ENCODE measurements at regions not wholly inside any gene's neighbourhood (a gene's known extent, or its start where the extent isn't known, plus 50 kb on each side); places are given as distances from the start of the nearest gene placed in this dataset.
A peak's percentile ranks its signal among the peaks of the same experiment; 100 is the strongest.

DNA sequence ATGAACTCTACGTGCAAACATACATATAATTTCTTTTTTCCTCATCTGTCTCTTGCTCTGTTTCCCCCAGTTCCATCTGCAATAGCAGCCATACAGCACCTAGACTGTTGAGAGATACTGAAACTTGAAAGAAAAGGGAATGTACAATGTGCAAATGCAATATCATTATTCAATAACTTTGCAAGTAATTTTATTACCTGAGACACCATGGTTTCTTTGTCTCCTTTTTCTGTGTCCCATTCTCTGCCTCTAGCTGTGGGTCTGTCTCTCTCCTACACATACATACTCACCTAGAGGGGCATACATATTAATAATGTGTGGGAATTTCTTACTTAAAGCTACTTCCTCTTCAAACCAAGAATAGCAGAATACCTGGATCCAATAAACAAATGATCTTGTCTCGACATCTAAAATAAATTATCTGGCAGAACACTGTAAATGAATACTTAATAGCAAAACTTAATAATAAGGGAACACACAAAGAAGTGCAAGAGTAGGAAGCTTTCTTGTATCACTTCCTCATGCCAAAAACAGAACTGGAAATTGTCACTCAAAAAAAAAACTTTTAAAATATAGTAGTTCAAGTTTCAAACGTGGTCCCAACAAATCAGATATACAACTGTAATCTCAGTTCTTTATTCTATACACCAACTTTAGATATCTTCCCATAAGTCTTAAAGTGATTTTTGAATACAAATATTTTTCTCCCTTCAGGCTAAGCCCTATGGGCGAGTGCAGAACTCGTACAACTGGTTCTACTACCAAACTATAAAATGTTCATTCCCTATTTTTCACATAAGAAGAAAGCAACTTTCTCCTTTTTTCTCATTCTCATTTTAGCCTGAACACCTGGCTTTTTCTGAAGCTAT lies 194.6 kb downstream of the NRIP1 start:
- FAIRE-seq: no peak

DNA sequence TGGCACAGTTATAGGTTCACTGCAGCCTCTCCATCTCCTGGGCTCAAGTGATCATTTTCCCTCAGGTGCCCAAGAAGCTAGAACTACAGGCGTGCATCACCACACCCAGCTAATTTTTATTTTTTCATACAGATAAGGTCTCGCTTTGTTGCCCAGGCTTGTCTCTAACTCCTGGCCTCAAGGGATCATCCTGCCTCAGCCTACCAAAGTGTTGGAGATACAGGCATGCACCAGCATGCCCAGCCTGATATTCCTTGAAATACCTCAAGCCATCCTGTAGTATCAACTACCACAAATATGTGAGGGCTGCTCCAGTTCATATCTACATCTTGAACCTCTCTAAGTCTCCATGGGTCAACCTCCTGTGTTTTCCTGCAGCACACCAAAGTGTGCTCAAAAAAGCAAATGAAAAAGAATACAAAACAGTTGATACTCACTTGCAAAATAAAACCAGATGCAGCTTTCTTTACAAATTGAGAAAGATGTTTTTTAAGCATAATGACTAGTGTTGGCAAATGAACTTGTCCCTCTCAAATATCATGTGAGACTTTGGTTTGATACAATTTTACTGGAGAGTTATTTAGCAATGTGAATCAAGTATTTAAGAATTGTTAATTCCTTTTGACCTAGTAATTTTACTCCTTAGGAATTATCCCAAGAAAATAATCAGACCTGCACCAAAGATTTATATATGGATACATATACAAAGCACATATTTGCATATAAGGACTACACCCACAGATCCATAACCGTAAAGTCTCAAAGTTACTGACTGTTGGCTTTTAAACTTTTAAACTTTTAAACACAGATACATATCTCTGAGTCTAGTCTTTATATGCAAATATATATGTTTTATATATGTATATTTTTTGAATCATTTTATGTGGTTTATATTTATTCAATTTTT lies 197.7 kb downstream of the NRIP1 start:
- no peak for FAIRE-seq

DNA sequence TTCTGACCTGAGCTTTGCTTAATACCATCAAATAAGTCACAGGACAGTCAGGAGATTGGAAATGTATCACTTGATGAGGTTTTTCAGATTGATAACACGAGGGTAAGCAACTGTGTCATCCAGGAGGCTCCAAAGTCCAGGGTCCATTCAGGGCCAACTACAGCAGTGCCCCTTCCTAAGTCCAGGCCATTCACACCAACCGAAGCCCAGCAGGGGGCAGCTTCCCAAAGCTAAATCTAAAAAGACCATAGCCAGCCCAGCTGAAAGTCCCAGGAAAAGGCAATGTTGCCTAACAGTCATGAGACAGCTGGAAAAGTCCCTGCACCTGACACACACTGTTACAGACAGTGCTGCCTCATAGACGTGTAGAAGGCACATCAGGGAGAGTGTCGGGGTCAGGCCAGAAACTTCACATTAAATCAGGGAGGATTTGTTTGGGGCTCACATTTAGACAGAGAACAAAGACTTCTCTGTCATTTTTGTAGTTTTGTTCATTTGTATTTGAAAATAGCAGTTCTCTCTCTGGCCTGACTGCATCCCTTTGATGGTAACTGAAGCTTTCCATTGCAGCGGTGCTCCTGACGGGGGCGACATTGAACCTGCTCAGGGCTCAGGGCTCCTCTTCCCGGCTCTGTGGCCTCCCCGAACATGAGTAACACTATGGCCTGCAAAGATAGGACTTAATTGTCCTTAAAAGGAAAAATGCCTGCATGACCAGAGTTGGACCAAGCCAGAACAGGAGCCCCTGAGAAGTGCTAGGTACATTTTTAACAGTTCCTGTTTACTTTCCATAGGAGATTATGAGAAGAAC lies 200.4 kb downstream of the NRIP1 start:
- no peak for FAIRE-seq

DNA sequence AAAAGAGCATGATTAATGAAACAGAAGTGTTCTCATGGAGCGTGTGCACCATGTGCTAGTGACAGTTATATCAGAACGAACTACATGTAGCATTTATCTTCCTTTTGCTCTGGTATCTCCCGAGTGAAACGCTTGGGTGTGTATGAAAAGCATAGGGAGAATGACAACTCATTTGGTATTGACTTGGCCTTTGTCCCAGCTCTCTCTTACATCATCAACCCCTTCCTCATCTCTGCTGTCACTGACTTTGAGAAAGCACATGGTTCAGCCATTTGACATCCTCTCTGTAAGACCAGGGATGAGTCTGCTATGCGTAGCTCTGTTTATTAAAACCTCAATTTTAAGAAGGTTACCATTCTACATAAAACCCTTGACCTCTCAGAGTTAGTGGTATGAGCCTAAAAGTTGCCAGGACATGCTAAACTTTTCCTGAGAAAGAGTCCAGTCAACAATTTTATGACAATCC lies 201.0 kb downstream of the NRIP1 start:
- FAIRE-seq: no peak

DNA sequence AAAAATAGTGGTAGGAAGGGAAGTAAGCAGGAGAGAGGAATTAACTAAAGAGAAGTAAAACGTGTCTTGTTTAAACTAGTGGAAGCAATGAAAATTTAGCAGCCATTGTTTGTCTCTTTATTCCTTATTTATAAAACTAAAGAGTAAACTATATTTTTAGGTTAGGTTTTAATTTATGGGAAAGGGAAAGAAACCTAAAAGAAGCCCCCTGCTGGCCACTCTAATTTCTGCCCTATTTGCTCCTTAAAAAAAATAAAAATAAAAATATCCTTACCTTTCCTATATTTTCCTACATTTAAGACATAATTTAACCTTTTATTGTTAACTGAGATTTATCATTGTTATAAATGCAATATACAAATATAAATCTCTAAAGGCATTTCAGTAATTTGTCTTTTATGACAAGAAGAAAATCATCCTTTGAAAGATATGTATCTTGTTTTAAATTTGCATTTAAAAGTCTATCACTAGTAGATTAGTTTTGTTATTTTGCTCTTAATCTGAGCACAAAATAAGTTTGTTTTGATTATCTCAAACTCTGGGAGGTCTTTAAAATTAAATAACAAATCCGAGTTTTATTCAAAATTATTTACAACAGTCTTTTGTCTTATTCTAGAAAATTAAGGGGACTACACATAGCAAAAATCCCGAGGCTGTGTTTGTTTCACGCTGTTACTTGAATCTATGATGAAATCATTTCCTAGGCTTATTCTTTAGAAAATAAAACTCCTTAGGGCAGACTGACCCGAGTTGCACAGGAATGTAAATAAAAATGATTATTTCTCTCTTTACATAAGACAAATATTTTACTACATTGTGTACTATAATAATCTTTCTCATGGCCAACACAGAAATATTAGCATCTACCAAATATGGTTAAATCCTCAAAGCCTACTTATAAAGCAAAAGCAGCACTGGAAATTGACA lies 201.7 kb downstream of the NRIP1 start:
- peak; percentile 84 for FAIRE-seq

DNA sequence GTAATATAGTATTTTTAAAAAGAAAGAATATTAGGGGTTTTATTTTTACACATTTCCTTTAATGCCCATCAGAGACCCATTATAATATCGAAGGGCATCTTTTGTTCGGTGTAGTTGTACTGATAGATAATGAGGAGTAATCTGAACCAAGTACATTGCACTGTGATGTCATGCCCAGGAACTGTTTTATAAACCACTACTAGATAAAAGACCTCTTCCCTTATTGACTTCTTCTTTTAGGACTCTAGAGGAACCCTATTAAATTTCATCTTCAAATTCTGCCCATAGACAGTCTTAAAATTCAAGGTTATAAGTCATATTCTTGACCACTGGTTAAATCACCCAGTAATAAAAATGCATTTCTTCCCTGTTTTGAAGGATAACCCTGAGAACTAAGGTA lies 206.5 kb downstream of the NRIP1 start:
- no peak for FAIRE-seq

DNA sequence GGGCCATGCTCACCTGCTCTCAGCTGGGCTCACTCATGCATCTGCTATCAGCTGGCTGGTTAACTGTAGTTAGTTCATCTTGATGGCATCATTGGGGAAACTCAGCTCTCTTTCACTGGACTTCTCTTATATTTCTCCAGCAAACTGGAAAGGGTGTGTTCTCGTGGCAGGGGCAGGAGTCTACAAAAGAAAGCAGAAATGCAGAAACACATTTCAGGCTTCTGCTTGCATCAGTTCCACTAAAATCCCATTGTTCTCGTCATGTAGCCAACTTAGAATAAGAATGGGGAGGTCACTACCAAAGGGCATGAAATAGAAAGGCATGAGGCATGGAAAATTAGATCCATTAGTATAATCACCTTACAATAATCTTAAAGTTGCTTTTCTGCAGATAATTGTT lies 207.3 kb downstream of the NRIP1 start:
- FAIRE-seq: no peak

DNA sequence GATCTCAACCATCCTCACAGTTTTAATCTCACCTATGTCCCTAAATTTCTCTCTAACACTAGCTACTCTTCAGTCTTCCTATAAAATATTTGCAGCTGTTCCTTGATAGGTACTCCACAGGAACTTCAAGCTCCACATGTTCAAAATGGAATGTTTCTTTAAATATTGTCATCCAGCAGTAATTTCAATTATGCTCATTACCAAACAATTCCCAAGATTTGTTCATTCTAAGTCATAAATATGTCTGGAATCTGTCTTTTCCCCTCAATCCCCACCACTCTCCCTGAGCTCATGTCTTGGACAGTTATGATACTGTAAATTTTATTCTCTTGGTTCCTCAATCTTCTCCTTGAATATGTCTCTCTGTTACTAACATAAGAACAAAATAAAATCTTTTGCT lies 214.4 kb downstream of the NRIP1 start:
- FAIRE-seq: no peak

DNA sequence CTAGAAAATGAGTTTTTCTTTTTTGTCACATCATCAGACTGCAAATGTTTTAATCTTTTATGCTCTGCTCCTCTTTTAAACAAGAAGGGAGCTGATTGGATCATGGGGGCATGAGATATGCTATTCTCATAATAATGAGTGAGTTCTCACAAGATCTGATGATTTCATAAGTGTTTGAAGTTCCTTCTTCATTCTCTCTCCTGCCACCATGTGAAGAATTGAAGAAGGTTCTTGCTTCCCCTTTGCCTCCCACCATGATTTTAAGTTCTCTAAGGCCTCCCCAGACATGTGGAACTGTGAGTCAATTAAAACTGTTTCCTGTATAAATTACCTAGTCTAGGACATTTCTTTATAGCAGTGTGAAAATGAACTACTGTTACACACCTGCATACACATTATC lies 218.2 kb downstream of the NRIP1 start:
- FAIRE-seq: no peak

DNA sequence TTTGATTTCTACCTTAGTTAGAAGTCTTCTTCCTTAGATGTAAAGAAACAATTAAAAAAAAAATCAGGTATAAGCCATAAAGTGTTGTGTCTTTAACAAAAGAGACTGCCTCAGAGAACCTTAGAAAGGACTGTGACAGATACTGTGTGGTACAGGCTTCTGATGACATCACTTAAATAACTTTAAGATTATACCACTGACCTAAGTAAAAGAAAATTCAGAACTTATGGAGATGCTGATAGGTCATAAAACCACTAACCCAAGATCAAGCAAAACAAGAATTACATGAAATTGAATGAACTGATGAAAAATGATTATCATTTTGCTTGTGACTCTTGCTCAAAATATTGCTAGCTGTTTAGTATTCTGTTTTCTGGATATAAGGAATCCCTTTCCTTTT lies 220.8 kb downstream of the NRIP1 start:
- no peak for FAIRE-seq

DNA sequence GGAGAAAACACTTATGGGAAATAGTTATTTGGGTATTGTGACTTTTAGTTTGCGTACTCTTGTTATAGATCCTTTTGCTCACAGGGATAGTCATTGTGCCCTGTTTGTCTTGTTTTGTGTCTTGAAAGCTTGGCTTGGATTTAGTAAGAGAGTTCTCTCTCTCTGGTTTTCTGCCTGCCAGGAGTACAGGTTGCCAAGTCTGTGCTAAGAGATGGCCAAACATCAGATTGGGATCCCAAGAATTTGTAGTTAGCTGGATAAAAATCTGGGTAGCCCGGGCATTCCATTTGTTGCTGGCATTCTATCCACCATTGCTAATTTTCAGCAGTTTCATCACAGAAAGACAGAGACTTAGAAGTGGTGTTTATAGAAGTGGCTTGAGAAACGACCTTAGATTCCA lies 222.2 kb downstream of the NRIP1 start:
- no peak for FAIRE-seq

DNA sequence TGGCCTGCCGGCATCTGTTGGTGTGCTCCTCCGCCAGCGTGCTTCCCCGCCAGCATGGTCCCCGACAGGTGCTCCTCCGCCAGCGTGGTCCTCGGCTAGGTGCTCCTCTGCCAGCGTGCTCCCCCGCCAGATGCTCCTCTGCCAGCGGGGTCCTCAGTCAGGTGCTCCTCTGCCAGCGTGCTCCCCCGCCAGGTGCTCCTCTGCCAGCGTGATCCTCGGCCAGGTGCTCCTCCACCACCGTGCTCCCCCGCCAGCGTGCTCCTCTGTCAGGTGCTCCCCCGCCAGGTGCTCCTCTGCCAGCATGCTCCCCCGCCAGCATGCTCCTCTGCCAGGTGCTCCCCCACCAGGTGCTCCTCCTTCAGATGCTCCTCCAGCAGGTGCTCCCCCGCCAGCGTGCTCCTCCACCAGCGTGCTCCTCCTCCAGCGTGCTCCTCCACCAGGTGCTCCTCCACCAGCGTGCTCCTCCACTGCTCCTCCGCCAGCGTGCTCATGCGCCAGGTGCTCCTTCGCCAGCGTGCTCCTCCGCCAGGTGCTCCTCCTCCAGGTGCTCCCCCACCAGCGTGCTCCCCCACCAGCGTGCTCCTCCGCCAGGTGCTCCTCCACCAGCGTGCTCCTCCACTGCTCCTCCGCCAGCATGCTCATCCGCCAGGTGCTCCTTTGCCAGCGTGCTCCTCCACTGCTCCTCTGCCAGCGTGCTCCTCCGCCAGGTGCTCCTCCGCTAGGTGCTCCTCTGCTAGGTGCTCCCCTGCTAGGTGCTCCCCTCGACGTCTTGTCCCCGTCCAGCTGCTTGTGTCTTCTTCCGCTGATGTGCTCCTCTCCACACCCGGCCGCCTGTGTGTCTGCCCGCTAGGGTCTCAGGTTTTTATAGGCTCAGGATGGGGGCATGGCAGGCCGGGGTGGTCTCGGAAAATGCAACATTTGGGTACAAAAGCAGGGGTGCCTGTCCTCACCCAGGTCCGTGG lies 223.0 kb downstream of the NRIP1 start:
- FAIRE-seq: no peak

DNA sequence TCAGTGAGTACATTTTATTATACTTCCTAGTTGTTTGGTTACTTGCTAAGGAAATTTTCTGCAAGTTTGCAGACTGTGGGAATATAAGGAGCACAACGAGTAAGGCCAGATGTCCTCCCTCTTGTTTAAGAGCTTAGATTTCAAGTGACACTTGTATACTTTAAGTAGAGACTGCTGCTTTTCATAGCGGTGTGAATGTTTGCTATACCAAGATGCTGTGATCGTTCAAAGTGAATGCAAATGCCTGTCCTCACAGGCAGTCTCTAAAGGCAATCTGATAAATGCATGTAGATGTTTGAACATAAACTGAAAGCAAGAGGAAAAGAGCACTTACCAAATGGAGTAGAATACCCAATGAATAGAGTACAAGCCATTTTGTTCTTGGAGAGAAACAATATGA lies 226.4 kb downstream of the NRIP1 start:
- no peak for FAIRE-seq

DNA sequence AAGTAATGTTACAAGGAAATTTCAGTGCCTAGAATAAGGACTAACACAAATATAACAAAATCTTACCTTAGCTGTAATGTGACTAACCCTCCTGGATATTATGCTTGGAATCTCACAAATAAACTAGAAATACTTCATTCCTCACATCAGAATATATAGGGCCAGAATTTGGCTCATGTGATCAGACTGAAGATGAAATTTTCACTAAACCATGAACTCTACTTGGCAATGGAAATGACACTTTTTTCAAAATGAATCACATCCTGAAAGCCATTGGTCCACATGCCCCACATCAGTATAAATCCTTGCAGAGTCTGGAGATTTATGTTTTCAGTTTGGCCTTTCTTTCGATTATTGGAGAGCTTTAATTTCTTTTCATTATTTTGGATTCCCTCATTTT lies 227.8 kb downstream of the NRIP1 start:
- FAIRE-seq: no peak

DNA sequence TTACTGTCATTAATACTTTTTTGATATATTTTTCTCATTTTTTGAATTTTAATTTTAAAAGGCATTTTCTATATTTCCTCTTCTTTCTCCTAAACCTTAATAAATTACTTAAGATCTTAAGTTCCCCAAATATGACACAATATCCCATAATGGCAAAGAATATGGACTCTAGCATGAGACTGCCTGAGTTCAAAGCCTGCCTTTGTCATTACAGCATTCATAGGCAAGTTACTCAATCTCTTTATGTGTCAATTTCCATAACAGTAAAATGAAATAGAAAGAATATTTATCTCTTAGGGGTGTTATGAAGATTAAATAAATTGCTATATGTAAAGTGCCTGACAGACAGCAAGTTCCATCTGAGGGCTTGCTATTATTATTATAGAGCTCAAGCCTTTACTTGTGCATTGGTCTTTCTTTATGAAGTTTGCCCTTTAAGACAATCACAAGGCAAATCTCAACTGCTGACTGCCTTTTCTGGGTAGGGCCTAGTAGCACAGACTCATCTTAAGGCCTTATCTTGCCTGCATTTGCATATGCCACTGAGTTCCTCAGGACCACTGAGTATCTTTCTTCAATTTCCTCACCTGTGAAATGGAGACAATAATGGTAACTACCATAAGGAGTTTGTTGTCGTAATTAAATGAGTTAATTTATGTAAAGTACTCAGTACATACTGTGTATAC lies 231.0 kb downstream of the NRIP1 start:
- FAIRE-seq: no peak

DNA sequence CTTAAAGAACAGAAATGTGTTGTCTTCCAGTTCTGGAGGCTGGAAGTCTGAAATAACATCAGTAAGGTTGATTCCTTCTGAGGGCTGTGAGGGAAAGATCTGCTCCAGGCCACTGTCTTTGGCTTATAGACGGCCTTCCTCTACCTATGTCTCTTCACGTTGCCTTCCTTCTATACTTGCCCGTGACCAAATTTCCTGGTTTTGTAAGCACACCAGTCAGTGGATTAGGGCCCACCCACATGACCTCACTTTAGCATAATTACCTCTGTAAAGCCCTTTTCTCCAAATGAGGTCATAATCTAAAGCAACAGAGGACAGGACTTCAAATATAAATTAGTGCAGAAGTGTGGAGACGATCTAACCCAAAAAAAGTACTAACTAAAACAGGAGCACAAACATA lies 231.6 kb downstream of the NRIP1 start:
- no peak for FAIRE-seq

DNA sequence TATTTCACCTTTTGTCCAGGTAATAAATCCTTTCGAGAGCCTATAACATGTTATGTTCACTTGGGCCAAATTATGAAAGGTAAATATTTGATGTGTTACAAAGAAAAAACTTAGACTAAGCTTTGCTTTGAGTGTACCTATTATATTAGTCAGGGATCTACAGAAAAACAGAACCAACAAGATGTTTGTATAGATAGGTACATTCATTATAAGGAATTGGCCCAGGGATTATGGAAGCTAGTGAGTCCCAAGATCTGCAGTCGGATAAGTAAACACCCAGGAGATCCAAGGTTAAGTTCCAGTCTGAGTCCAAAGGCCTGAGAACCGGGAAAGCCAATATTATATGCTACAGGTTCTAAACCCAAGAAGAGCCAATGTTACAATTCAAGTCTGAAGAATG lies 234.5 kb downstream of the NRIP1 start:
- no peak for FAIRE-seq

DNA sequence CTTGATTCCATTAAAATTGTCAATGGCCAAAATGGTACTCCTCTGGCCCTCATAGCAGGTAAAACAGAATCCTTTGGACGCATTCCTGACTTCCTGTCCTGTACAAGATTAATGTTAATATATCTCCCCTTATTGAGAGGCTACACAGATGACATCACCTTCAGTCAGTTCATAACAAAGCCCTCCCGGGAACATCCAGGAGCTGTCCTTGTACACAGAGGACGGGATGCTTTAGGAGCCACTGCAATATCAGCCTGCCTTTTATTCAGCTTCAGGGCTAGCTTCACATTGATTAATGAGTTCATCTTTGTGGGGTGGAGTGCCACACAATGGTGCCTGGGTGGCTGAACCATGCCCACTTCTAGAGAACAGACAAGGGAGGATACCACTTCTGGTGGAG lies 235.1 kb downstream of the NRIP1 start:
- FAIRE-seq: no peak

DNA sequence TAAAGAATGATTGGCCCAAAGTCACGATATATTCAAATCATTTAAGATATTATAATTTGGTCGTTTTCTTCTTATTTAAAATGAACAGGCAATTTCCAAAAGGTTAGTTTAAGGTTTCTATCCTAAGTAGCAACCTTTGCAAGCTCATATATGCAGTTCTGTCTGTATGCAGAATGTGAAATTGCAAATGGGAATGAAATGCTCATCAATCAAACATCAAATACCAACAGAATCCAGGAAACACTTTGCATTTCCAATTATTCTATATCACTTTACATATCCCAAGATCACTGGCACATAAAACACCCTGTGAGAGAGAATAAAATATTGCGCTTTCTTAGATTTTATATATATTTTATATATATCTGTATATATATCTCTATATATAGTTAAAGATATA lies 237.3 kb downstream of the NRIP1 start:
- no peak for FAIRE-seq

DNA sequence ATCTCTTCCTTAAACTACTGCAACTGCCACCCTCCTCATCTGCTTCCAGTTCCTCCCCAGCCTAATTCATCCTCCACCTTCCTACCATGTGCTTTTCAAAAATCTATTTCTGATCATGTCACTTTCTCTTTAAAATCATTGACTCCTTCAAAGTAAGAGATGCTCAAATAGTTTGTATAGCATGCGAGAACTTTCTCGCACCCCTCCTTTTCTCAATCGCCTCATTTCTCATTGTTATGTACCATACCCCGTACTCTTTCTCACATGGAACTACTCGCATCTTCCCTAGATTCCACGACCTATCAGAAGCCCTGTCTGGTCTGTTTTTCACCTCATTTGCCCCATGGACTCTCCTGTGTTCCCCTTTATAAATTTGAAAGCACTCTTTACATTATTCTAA lies 238.2 kb downstream of the NRIP1 start:
- FAIRE-seq: no peak

All from TTC549 (cell line).